Right ventricle myocardium inferior (tissue), 1 donor: ENCODE measurements at regions not wholly inside any gene's neighbourhood (a gene's known extent, or its start where the extent isn't known, plus 50 kb on each side); places are given as distances from the start of the nearest gene placed in this dataset.

Source experiments
- ATAC-seq: fragments of 200-7000 bp; cut with Tn5 transposase; one replicate; pipeline ENCODE4 v1.9.1; 2020; ENCODE audit warnings: mild to moderate bottlenecking, moderate library complexity
- DNase-seq: peaks from one replicate; pipeline ENCODE4 v3.0.0; 2021; ENCODE audit errors: missing footprints
- intact Hi-C: fragments of 100-400 bp; cut with DNase I; formaldehyde crosslinking; loops from one replicate; pipeline ENCODE4 v1.11.0; 2022
- donor health status: DM: no; HTN: yes; CAD: no; lungs with severe emphysema.

DNA sequence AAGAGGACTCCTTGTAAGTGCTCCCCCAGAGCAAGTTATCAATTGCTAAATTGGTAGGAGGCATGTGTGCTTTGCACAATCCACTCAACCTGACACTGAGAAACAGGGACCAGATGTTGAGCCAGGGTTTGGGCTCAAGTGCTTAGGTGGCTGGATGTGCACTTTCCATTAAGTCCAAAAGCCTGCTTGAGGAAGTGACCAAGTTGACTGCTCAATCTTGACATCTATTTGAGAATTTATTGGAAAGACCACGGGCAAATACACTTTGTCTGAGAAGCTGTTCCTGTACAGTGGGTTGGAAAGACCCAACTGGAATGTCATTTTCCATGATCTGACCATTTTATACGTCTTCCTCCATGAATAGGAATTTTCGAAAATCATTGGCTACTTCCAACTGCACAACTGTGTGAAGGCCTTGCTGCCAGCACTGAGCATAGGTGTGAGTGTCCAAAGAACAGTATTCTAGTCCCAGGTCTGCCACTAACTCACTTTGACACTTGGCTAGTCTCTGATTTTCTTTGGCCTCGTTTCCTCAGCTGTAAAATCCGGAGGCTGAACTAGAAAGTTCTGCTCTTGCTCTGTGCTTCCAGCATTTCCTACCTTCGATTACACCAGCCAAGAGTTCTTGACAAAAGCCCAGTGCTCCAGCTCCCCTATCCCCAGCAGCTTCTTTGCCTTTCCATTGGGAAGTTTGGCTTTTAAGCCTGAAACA lies 186.9 kb upstream of the ECI2 start:
- ATAC-seq (no peak), DNase-seq (no peak)
- intact Hi-C loops = no loop called here

DNA sequence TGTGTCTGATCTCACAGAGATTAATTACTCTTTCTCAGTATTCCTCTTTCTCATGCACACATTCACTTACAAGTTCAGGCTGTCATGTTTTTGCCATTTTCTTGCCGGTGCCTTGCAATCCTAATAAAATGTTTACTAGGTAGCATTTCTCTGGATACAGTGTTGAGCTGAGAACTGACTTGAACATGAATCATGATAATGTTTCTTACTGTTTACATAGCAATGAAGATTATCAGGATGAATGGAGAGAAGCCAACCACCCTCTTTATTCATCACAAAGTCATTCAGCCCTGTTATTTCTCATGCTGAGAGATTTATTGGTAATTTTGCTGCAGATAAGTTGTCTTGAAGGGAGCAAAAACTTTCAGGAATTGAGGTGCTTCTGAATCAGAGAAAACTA lies 185.5 kb upstream of the ECI2 start:
- DNase-seq (no peak), ATAC-seq (no peak)
- intact Hi-C loops = no loop called here

DNA sequence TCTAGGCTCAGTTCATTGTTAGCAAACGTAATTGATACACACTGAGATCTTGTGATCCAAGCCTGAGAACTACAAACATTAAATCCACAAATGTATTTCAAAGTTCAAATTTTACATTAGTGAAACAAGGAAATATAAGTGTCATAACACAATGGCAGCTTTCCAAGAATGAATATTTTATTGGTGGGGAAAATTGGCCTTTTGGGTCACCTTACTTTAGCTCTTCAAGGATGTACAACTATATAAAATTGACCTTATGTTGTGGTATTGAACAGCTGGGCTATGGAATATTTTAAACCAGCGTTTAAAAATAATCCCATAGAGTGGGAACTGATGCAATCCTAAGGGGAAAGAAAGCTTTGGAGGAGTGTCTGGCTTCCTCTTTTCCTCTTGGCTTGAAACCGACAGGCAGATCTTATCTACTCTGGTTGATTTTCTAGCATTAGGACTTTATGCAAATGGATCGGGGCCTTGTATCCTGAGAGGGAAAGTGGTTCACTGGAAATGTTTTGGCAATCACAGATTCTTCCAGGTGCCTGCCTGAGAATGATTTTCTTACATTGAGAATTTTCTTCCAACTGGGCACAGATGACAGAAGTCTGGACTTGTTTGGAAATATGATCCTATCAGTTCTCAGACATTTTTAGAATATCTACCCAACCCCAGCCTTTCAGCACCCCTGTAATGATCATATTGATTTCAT lies 184.8 kb upstream of the ECI2 start:
- ATAC-seq (peak; percentile 41), DNase-seq (no peak)
- intact Hi-C loops = loop anchor here (5.0 kb wide), 1 partner anchor 457 kb away; the partner anchor contains the start of gene CDYL

DNA sequence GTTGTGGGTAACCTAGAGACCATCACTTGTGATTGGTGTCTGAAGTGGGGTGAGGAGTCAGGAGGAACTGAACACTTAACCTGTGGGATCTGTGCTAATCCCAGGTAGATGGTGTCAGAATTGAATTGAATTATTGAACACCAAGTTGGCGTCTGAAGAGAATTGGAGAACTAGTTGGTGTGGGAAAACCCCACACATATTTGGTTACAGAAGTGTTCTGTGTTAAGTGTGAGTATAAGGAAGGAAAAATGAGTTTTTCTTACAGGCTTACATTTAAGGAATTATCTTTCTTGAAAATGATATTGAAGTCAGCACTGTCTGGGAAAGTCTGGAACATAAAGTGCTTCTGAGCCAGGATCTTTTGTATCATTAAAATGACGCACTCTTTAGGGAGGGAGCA lies 182.9 kb upstream of the ECI2 start:
- ATAC-seq (no peak), DNase-seq (no peak)
- intact Hi-C loops = loop anchor here (5.0 kb wide), 1 partner anchor 459 kb away; the partner anchor contains the start of gene CDYL

DNA sequence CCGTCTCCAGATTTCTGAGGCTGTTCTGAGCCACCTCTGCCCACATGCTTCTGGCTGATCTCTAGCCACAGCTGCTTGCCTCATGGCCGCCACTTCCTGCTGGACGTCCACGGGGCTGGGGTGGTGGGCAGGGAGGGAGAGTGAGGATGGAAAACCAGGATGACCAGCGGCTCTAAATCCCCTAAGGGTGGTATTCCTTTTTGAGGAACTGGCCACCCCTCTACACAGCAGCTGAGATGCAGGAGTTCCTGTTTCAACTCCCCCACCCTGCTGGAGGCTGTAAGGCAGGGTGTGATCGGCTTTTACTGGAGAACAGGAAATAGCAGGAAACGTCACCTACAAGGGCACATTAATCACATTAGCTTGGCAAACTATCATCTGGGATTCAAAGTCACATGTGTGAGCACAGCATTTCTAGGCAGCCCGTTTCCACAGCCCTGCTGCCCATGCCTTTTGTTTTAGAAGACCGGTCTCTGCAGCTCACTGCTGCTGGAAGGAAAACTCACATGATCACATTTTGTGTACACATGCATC lies 181.6 kb upstream of the ECI2 start:
- peak; percentile 68 for DNase-seq
- intact Hi-C loops = loop anchor here (5.0 kb wide), 1 partner anchor 460 kb away; the partner anchor contains the start of gene CDYL
- peak; percentile 49 for ATAC-seq

DNA sequence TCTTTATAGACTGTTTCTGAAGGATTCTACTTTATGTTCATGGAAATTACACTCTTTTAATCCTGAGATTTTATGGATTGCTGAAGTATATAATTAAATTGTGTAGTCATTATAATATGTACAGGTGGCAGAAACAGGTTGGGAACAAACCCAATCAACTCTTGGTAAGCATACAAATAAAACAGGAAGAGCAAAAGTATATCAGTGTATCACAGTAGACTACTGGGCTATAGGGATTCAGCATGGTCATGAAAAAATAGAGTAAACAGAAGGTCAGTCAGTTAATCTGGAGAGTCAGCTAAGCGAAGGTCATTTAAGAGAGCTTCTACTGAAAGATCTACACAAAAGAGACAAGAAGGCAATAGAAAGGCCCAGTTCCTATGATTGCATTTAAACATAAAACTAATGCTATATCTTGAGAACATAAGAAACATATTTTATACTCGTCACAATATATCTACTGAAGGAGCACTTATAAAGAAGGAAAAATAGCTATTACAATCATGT lies 178.9 kb upstream of the ECI2 start:
- ATAC-seq = no peak
- intact Hi-C loops = loop anchor here (5.0 kb wide), 1 partner anchor 623 kb away; no protein-coding TSS in a partner anchor
- DNase-seq = no peak

DNA sequence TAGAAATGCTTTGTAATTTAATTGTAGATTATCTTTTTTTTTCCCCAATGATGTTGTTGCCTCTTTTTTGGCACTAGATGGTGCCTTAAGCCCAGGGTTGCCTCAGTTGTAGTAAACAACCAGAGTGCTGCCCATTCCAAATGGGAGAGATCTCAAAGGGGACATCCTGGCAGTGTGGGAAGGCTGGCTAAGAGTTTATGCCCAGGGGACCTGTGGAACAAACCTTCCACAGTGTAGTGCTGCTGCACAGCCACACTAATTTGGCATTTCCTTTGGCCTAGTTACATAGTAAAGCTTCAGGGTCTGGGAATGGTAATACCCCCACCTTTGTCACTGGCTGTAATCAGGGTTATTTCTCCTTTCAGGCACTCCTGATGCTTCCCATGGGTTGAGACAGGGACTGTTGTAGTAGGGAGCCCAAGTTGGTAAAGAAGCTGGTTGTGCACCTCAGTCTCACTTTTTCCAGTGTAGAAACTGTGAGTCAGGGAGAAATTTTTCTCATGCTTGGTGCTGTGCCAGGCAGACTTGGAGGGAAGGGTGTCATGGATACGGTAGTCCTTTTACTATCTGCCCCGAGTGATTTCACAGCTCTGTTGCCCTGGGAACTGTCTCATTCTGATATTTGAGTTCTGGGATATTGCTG lies 177.8 kb upstream of the ECI2 start:
- ATAC-seq (peak; percentile 59), DNase-seq (no peak)
- intact Hi-C loops = loop anchor here (5.0 kb wide), 1 partner anchor 624 kb away; no protein-coding TSS in a partner anchor

DNA sequence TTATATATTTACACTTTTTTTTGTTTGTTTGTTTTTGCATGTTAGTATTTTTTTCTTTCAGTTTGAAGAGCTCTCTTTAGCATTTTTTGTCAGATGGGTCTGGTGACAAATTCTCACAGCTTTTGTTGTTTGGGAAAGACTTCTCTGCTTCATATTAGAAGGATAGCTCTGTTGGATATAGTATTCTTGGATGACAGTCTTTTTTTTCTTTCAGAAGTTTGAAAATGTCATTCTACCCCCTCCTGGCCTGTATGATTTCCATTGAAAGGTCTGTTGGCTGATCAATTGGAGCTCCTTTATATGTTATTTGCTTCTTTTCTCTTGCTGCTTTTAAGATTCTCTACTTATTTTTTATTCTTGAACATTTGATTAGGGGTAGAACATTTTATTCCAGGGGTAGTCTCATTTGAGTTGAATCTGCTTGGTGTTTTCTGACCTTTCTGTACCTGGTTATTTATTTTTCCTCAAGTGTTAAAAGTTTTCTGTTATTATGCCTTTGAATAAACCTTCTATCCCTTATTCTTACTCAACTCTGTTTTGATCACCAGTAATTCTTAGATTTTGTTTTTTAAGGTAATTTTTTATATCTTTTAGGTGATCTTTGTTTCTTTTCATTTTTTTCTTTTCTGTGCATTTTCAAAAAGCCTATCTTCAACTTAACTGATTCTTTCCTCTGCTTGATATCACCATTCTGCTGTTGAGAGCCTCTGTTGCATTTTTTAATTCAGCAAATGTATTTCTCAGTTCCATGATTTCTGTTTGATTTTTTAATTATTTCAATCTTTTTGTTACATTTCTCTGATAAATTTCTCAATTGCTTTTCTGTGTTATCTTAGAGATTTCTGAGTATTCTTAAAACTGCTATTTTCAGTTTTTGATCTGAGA lies 176.8 kb upstream of the ECI2 start:
- ATAC-seq (no peak), DNase-seq (no peak)
- intact Hi-C loops = loop anchor here (5.0 kb wide), 1 partner anchor 625 kb away; no protein-coding TSS in a partner anchor

DNA sequence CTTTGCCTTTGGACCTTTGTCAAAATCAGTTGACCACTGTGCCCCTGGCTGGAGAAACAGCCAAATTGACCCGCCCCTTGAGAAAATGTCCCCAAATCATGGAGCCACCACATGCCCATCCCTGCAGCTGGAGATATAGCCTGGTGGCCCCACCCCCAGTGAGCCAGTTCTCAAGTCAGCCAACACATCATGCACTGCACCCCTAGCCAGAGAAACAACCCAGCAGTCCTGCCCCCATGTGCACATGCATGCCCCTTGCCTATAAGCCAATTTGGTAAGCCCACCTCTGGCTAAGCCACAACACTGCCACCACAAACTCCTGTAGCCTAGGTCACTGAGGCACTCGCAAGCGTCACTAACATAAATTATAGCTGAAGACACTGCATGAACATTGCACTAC lies 174.2 kb upstream of the ECI2 start:
- intact Hi-C loops = no loop called here
- ATAC-seq = no peak
- no peak for DNase-seq

DNA sequence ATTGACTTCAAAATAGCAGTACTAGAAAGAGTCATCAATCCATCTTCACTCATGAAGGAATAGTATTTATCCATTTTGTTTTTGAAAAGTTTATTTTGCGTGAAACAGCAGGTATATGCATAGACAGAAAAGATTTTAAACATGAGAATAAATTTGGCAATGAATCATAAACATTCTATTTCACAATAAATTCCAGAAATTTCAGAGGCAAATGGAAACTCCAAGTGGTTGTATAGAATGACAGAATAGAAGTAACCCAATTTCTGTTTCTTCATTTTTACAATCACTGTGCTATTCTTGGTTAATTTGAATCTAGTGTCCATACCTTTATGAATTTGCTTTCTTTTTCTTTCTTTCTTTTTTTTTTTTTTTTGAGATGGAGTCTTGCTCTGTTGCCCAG lies 173.0 kb upstream of the ECI2 start:
- ATAC-seq (no peak), DNase-seq (no peak)
- intact Hi-C loops = no loop called here

DNA sequence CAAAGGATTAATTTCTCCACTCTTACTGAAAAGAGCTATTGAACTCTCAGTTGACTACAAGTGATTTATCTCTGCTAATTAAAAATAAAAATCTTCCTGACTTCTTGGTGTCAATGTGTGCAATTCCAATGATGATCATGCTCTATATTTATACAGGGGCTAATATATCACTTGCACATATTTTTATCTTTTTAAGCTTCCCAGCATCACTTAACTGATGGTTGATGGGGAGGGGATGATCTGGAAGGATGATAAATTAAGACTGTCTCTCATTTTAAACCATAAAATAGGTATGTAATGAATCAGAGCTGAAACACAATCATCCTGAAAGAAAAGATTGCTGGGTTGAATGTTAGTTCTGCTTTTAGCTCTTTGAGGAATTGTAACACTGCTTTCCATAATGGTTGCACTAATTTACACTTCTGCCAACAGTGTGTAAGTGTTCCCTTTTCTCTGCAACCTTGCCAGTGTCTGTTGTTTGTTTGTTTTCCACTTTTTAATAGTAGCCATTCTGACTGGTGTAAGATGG lies 169.6 kb upstream of the ECI2 start:
- no peak for ATAC-seq
- DNase-seq = no peak
- intact Hi-C loops = no loop called here

DNA sequence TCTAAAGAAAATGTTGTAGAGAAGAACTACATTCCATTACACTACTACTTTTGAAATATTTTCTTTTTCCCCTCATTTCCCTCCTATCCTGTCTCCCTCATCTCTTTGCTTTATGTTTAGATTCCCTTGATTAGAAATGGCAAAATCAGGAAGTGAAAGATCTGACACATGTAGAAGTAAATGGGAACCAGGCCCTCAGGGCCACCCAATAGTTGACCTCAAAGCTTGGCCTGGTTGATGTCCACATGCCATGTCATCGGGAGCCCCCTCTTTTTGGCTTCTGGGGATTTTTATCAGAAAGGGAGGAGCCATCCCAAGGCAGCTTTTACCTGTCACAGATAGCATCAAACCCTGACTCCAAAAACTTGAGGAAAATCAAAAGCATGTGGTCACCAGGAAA lies 168.3 kb upstream of the ECI2 start:
- ATAC-seq (no peak), DNase-seq (no peak)
- intact Hi-C loops = no loop called here

DNA sequence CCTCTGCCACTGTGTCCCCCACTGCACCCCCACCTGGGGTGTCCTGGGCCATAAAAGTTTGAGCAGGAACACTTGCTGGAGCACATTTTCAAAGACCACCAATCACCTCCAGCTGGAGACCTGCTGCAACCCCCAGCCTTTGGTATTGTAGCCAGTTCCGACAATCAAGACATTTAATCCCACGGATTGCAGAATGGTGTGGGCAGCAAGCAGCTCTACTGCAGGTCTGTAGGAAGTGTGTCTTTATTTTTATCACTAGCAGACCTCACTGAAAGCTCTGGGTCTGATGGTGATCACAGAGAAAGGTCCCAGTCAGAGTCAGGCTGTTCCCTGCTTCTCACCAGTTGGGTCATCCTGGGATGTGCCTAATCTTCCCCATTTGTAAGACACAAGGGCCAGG lies 167.1 kb upstream of the ECI2 start:
- no peak for DNase-seq
- no peak for ATAC-seq
- intact Hi-C loops = no loop called here

DNA sequence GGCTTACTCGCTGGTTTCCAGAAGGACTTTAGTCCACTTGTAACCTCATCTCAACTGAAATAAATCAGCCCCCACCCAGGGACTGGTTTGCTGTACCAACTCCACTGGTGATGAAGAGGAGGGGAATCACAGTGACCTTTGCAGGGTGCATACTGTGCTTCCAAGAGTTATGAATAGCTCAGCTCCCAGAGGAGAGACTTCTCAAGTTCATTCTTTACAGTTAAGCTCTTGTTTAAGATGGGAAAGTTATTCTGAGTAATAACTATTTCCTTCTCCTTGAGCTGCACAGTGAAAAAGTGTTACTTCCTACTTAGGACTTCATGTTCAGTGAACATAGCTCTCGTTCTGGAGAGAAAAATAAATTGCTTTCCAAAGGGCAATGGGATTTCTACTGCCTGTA lies 166.5 kb upstream of the ECI2 start:
- DNase-seq (no peak), ATAC-seq (peak; percentile 46)
- intact Hi-C loops = no loop called here

DNA sequence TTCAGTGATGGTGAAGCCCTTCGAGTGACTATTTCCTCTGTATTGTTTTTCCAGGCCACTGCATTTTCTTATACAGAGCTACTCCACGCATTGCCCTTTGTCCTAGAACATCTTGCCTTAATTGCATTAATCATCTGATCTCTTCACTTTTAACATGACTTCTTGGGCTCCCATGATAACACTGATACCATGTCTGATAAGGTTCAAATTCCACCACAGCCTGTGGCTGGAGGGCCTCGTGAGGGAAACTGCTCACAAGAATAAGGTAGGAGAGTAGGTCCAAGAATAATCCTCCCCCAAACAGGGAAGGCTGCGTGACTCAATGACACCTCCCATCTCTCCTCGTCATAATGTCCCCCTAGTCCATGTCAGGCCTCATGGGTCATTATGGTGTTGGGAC lies 165.5 kb upstream of the ECI2 start:
- DNase-seq = no peak
- ATAC-seq = no peak
- intact Hi-C loops = no loop called here

DNA sequence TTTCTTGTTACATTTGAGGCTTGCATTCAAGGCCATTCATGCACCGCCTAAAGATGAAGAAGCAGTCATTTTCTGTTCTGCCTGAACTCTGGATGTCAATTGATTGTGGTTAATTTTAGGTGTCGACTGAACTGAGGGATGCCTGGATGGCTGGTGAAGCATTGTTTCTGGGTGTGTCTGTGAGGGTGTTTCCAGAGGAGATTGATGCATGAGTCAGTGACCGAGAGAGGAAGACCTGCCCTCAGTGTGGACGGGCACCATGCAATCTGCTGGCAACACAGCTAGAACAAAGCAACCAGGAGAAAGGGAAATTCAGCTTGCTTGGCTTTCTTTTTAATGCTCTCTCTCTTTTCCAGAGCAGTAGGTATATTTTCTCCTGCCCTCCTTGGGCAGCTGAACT lies 164.1 kb upstream of the ECI2 start:
- ATAC-seq (no peak), DNase-seq (no peak)
- intact Hi-C loops = no loop called here

DNA sequence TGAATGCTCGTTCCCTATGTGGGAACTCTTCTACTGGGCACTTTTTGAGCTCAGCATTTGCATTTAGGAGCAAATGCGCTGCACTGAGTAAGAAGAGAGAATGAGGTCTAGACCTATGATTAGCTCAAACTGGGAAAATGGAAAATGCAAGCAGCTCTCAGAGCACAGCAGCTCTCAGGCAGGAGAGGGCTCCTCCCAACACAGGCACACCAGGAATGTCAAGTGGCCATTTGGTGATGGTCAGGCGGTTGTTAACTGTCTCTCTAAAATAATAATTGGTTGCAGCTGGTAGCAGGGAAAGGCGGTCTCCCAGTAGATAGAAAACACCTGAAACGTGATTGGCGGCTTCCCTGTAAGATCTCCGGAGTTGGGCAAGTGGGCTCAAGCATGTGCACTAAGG lies 162.0 kb upstream of the ECI2 start:
- ATAC-seq (no peak), DNase-seq (no peak)
- intact Hi-C loops = no loop called here

DNA sequence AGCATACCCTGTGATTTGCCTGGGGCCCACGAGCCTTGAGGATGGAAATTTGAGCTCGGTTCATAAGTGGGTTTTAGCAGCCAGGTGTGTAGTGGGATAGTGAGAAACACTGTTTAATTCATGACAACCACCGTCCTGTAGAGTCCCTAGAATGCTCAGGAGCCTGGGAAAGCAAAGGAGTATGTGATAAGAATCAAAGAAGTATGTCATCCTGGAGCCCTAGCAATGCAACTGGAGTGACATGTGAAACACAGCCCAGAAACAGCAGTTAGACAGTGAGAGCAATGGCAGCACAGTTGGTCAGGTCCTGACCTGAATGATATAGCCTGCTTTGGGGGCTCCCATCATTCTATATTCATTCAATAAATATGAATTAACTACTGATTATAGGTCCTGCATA lies 161.2 kb upstream of the ECI2 start:
- DNase-seq = no peak
- ATAC-seq = no peak
- intact Hi-C loops = no loop called here
